GM21423 (cell line): ENCODE measurements at regions not wholly inside any gene's neighbourhood (a gene's known extent, or its start where the extent isn't known, plus 50 kb on each side); places are given as distances from the start of the nearest gene placed in this dataset.

Source experiments
- ATAC-seq: cut with Tn5 transposase; IDR thresholded peaks from one replicate; pipeline ENCODE4 v1.9.1; 2021; ENCODE audit warnings: mild to moderate bottlenecking, moderate library complexity; ENCODE audit not compliant: unreplicated experiment

DNA sequence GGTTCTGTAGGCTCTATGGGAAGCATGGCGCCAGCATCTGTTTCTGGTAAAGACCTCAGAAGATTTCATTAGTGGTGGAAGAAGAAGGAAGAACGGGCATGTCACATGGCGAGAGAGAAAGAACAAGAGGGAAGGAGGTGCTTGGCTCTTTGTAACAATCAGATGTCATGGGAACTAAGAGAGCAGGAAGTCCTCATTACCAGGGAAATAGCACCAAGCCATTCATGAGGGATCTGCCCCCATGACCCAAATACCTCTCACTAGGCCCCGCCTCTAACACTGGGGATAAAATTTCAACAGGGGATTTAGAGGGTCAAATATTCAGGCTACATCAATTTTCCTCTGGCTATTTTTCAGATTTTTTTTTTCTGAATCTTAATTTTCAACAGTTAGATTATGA lies 954.3 kb downstream of the SQOR start:
- no peak for ATAC-seq

- no peak for ATAC-seq
Measured at GRCh38 chr15:46591462-46591861, 956.6 kb downstream of the SQOR start.

DNA sequence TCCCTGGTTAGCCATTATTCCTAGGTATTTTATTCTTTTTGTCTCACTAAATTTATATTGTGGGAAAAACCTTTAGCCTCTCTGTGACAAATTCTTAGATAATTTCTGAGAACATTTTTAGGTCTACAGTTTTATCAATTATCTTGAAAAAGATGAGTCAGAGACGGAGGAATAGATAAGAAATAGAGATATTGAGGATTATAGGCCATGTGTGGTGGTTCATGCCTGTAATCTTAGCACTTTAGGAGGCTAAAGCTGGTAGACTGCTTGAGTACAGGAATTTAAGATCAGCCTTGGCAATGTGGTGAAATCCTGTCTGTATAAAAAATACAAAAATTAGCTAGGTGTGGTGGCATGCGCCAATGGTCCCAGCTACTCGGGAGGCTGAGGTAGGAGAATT lies 960.2 kb downstream of the SQOR start:
- ATAC-seq = no peak

GRCh38 chr15:46607077-46607476 lies 972.2 kb downstream of the SQOR start:
- ATAC-seq = no peak

DNA sequence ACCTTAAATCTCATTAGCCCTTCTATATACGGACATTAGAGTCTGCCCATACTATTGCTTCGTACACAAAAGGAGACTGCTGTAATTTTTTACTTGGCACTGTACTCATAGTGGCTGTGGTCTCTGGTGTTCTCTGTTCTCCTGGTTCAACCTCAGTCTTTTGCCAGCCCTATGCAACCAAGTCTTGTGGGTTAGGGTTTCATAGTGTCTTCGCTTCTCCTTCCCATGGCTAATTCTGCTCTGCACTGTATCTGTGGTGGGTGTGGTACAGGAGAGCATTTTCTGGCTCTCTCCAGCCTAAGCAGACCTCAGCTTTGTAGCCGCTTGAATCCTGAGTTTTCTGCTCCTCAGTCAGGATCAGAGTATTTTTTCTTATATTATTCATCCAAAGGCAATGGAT lies 981.2 kb downstream of the SQOR start:
- ATAC-seq = no peak

DNA sequence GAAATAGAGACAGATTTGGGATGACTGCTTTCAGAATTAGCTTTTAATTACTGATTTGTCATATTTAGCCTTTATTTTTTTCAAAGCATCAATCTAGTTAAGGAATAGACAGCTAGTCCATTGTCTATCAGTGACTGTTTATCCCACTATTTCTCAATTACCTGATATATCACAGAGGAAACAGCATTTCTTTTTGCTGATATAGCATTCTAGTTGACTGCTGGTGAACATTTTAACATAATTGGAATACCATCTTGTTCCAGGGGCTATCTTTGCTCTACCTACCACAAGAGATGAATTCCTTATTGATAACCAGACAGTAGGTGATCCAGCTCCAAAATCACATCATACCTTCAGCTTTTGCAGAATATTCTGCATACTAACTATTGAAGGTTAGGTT lies 982.7 kb downstream of the SQOR start:
- ATAC-seq = no peak

- no peak for ATAC-seq
Measured at GRCh38 chr15:46618984-46619383, 984.2 kb downstream of the SQOR start.

DNA sequence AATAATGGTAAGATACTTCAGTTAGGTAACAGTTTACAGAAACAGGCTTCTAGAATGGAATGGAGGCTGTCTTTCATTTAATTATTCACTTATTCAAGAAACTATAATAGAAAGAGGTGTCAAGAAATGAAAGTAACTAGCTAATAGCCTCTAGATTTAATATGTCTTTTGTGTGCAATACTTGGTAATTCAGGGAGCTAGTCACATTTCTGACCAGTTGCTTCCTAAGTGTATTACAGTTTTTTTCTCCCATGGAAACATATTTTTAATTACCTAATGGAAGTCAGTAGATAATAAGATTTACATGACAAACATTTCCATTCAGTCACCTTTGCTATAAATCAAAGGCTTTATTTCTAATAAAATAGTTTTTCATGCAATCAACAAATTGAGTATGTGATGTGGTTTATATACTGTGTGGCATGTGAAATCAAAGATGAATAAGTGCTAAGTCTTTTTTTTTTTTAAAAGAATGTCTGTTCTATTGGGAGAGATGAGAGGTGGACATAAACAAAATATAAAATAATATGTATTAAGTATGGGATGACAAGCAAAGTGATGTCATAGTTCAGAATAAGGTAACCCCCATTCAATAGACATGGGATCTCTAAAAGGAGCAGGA lies 985.7 kb downstream of the SQOR start:
- no peak for ATAC-seq

DNA sequence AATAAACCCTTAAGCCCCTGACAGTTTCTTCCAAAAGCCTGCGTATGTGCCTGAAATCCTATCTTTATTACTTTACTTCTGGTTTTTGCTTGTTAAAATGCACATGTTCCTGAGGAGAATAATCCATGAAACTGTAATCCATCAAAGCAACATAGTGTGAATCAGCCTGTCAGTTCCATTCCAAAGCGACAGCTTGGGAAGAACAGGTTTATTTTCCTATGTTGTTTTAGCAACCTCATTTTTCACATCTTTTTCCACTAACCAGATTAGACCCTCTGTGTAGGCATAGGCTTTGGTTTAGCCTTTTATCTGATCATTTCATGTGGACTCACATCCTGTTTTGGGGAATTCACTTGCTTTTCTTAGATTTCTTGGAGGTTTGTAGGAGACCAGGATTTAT lies 988.0 kb downstream of the SQOR start:
- no peak for ATAC-seq

- no peak for ATAC-seq
Measured at GRCh38 chr15:46636206-46636605, 1001.4 kb downstream of the SQOR start.

- no peak for ATAC-seq
Measured at GRCh38 chr15:46644501-46645481, 1010.0 kb downstream of the SQOR start.

- ATAC-seq = no peak
Measured at GRCh38 chr15:46646490-46646889, 1011.7 kb downstream of the SQOR start.

- no peak for ATAC-seq
Measured at GRCh38 chr15:46647046-46647445, 1012.2 kb downstream of the SQOR start.

GRCh38 chr15:46652266-46652665 lies 1017.4 kb downstream of the SQOR start:
- no peak for ATAC-seq

DNA sequence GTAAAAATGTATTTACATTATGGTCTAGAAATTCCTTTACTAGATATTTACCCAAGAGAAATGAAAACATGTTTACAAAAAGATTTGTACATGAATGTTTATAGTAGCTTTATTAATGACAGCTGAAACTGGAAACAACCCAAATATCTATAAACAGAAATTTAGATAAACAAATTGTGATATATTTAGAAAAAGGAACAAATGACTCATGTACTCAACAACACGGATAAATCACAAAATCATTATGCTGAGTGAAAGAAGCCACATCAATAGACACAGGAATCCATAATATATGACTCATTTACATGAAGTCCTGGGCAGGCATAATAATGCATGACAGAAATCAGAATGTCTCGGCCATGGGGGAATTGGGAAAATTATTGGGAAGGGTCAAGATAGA lies 1020.2 kb downstream of the SQOR start:
- no peak for ATAC-seq

- no peak for ATAC-seq
Measured at GRCh38 chr15:46660096-46660842, 1025.4 kb downstream of the SQOR start.

GRCh38 chr15:46670258-46670657 lies 1035.4 kb downstream of the SQOR start:
- ATAC-seq = no peak

- ATAC-seq = no peak
Measured at GRCh38 chr15:46671336-46671735, 1036.5 kb downstream of the SQOR start.

- no peak for ATAC-seq
Measured at GRCh38 chr15:46672041-46672440, 1037.2 kb downstream of the SQOR start.

- ATAC-seq = no peak
Measured at GRCh38 chr15:46676233-46677206, 1040.8 kb upstream of the SEMA6D start.
